DND-41 (cell line): ENCODE measurements at regions not wholly inside any gene's neighbourhood (a gene's known extent, or its start where the extent isn't known, plus 50 kb on each side); places are given as distances from the start of the nearest gene placed in this dataset.
"Not testable (repeated sequence)": the region's sequence is repeated elsewhere in the genome, so short reads cannot be mapped to it uniquely, and the experiment has no call there.

Experiments
- ATAC-seq: fragments of 200-7000 bp; cut with Tn5 transposase; 3 replicates; pipeline ENCODE4 v1.9.1; 2021; ENCODE audit warnings: low read depth; ENCODE audit not compliant: insufficient read depth
- DNase-seq: peaks from one replicate; pipeline ENCODE4 v3.0.0-alpha.2; 2020
- H2AFZ ChIP-seq: 2 replicates; pipeline ENCODE4 v1.6.0; 2012; ENCODE audit warnings: low read depth, low read length
- H3K27ac ChIP-seq: 2 replicates; pipeline ENCODE4 v1.5.1; 2012; ENCODE audit warnings: low read length, inconsistent platforms
- H3K27me3 ChIP-seq: fragments of 200-600 bp; sonication (generic); 2 replicates; pipeline ENCODE4 v1.6.0; 2012; ENCODE audit warnings: low read length, mild to moderate bottlenecking, inconsistent platforms; ENCODE audit not compliant: insufficient read depth, poor library complexity
- H3K36me3 ChIP-seq: 2 replicates; pipeline ENCODE4 v1.5.1; 2012; ENCODE audit warnings: low read length, inconsistent platforms; ENCODE audit not compliant: insufficient read depth
- H3K4me1 ChIP-seq: 2 replicates; pipeline ENCODE4 v1.5.1; 2012; ENCODE audit warnings: mild to moderate bottlenecking, low read length; ENCODE audit not compliant: insufficient read depth
- H3K4me2 ChIP-seq: 2 replicates; pipeline ENCODE4 v1.6.0; 2012; ENCODE audit warnings: mild to moderate bottlenecking, moderate library complexity, low read length, inconsistent platforms; ENCODE audit not compliant: insufficient read depth
- H3K4me3 ChIP-seq, 2 experiments: fragments of 200-600 bp in 1 of 2; shearing (Covaris generic) in 1 of 2; 2 replicates each; pipeline ENCODE4 v1.5.1; 2012 to 2016; ENCODE audit warnings: inconsistent platforms in 2 of 2, low read length in 2 of 2, mild to moderate bottlenecking in 2 of 2, low read depth in 1 of 2, moderate library complexity in 1 of 2
- H3K79me2 ChIP-seq: 2 replicates; pipeline ENCODE4 v1.6.0; 2012; ENCODE audit warnings: low read length, inconsistent platforms; ENCODE audit not compliant: insufficient read depth
- H3K9ac ChIP-seq: 2 replicates; pipeline ENCODE4 v1.6.0; 2012; ENCODE audit warnings: low read depth, mild to moderate bottlenecking, inconsistent platforms, low read length, moderate library complexity
- H3K9me3 ChIP-seq: 2 replicates; pipeline ENCODE4 v1.5.1; 2012; ENCODE audit warnings: low read length, moderate library complexity, mild to moderate bottlenecking, inconsistent platforms; ENCODE audit not compliant: insufficient read depth, severe bottlenecking
- H4K20me1 ChIP-seq: 2 replicates; pipeline ENCODE4 v1.6.0; 2012; ENCODE audit warnings: low read length; ENCODE audit not compliant: insufficient read depth
- CTCF ChIP-seq: IDR thresholded peaks from 2 replicates; pipeline ENCODE4 v1.5.1; 2012; ENCODE audit warnings: borderline replicate concordance, low read length, moderate library complexity, mild to moderate bottlenecking; ENCODE audit not compliant: poor library complexity, severe bottlenecking; ENCODE audit errors: extremely low read depth
- EZH2 ChIP-seq: IDR thresholded peaks from 3 replicates; pipeline ENCODE4 v1.6.1; 2012; ENCODE audit warnings: borderline replicate concordance, low read depth, mild to moderate bottlenecking, moderate library complexity, low read length, inconsistent platforms; ENCODE audit not compliant: severe bottlenecking

- no peaks in the 10 kb centered on the region for H3K4me1 ChIP-seq
- H3K79me2 ChIP-seq, result no peaks in the 10 kb centered on the region
- ATAC-seq (no peak), DNase-seq (no peak)
- H3K27me3 ChIP-seq, result no peaks in the 10 kb centered on the region
- no peaks in the 10 kb centered on the region for H3K9me3 ChIP-seq
- no peak overlapping the region for H3K4me3 ChIP-seq
- H4K20me1 ChIP-seq, result no peaks in the 10 kb centered on the region; the same call in 1 of the 2 replicates
- H2AFZ ChIP-seq, result no peak overlapping the region
- no peak for TF ChIP-seq EZH2
- TF ChIP-seq CTCF, result no peak
- H3K27ac ChIP-seq, result no peak overlapping the region
- H3K4me2 ChIP-seq, result no peak overlapping the region
- H3K36me3 ChIP-seq, result no peaks in the 10 kb centered on the region
- H3K9ac ChIP-seq, result no peak overlapping the region
Observed at GRCh38 chr10:120208488-120208887, 248.5 kb upstream of the PLPP4 start.

- no peaks in the 10 kb centered on the region for H3K36me3 ChIP-seq
- H3K27ac ChIP-seq, result no peak overlapping the region
- ATAC-seq, result no peak
- TF ChIP-seq EZH2 (no peak), CTCF (no peak)
- DNase-seq, result no peak
- H4K20me1 ChIP-seq, result no peaks in the 10 kb centered on the region; the same call in 1 of the 2 replicates
- no peak overlapping the region for H2AFZ ChIP-seq
- H3K4me1 ChIP-seq, result no peaks in the 10 kb centered on the region
- H3K4me3 ChIP-seq, result no peak overlapping the region
- H3K9me3 ChIP-seq, result no peaks in the 10 kb centered on the region
- H3K9ac ChIP-seq, result no peak overlapping the region
- no peaks in the 10 kb centered on the region for H3K27me3 ChIP-seq
- H3K4me2 ChIP-seq, result no peak overlapping the region
- H3K79me2 ChIP-seq, result no peaks in the 10 kb centered on the region
Observed at GRCh38 chr10:120209124-120209762, 247.8 kb upstream of the PLPP4 start.

GRCh38 chr10:120212275-120212674 is 244.8 kb upstream of the PLPP4 start:
- Histone ChIP-seq H3K4me3 (no peak overlapping the region), H4K20me1 (no peaks in the 10 kb centered on the region; the same call in 1 of the 2 replicates), H2AFZ (no peak overlapping the region), H3K79me2 (no peaks in the 10 kb centered on the region), H3K9ac (no peak overlapping the region), H3K4me2 (no peak overlapping the region), H3K36me3 (no peaks in the 10 kb centered on the region), H3K27me3 (no peaks in the 10 kb centered on the region), H3K4me1 (no peaks in the 10 kb centered on the region), H3K9me3 (no peaks in the 10 kb centered on the region), H3K27ac (no peak overlapping the region)
- DNase-seq (no peak), ATAC-seq (no peak)
- TF ChIP-seq CTCF, result no peak
- TF ChIP-seq EZH2, result no peak

GRCh38 chr10:120213283-120213682 is 243.7 kb upstream of the PLPP4 start:
- not testable (repeated sequence) for H3K36me3 ChIP-seq, ATAC-seq, H4K20me1 ChIP-seq, H3K4me1 ChIP-seq, H3K4me2 ChIP-seq, H2AFZ ChIP-seq, H3K27me3 ChIP-seq, H3K9me3 ChIP-seq, DNase-seq, H3K9ac ChIP-seq, H3K4me3 ChIP-seq, H3K27ac ChIP-seq, H3K79me2 ChIP-seq
